B cell (primary cell): ENCODE measurements at regions not wholly inside any gene's neighbourhood (a gene's known extent, or its start where the extent isn't known, plus 50 kb on each side); places are given as distances from the start of the nearest gene placed in this dataset.

Source experiments
- ATAC-seq: fragments of 200-7000 bp; cut with Tn5 transposase; one replicate; pipeline ENCODE4 v1.10.0; 2021; ENCODE audit warnings: low read depth, mild to moderate bottlenecking, moderate number of reproducible peaks, moderate library complexity
- CTCF ChIA-PET: fragments of 350-600 bp; sonication (Branson Sonifier 250); formaldehyde crosslinking; loops from one replicate; lab custom pipeline; 2021; ENCODE audit warnings: antibody characterized with exemption, inconsistent platforms; lab: Charles Lee
- POLR2A ChIA-PET: fragments of 350-600 bp; sonication (Branson Sonifier 250); formaldehyde crosslinking; loops from one replicate; lab custom pipeline; 2021; ENCODE audit warnings: antibody characterized with exemption; lab: Charles Lee
- DNase-seq: peaks from one replicate; pipeline ENCODE4 v3.0.0; 2013
- H2AFZ ChIP-seq: 2 replicates; pipeline ENCODE4 v1.6.1; 2012; ENCODE audit warnings: mild to moderate bottlenecking, low read depth, low read length; ENCODE audit not compliant: insufficient read depth, poor library complexity, severe bottlenecking
- H3K27ac ChIP-seq, 2 donors: 1 replicate in 1 of 2; 2 replicates in 1 of 2; pipeline ENCODE4 v1.5.1; 2012 to 2013; ENCODE audit warnings: low read length in 2 of 2, mild to moderate bottlenecking in 2 of 2, moderate library complexity in 1 of 2
- H3K27me3 ChIP-seq, 4 experiments: fragments of 200-600 bp in 1 of 4; sonication (generic) in 1 of 4; replicated peaks in 1 of 4; 1 replicate in 2 of 4; 2 replicates in 2 of 4; pipeline versions ENCODE4 v1.6.1 to v1.7.0; 2013 to 2016; ENCODE audit warnings: low read length in 3 of 4, mild to moderate bottlenecking in 2 of 4, mixed read lengths in 1 of 4, moderate library complexity in 1 of 4; ENCODE audit not compliant: insufficient read depth in 4 of 4, control insufficient read depth in 3 of 4; ENCODE audit errors: control extremely low read depth in 1 of 4
- H3K36me3 ChIP-seq, 2 experiments: replicated peaks in 1 of 2; 1 replicate in 1 of 2; 2 replicates in 1 of 2; pipeline versions ENCODE4 v1.6.1 to v1.7.1; 2013; ENCODE audit warnings: low read length in 1 of 2; ENCODE audit not compliant: insufficient read depth in 2 of 2, control insufficient read depth in 1 of 2; ENCODE audit errors: control extremely low read depth in 1 of 2, extremely low read depth in 1 of 2
- H3K4me1 ChIP-seq, 2 donors: fragments of 200-600 bp in 1 of 2; sonication (generic) in 1 of 2; 1 replicate in 1 of 2; 2 replicates in 1 of 2; pipeline versions ENCODE4 v1.5.1 to v1.6.1; 2013 to 2017; ENCODE audit warnings: low read length in 2 of 2; ENCODE audit not compliant: control insufficient read depth in 2 of 2, insufficient read depth in 2 of 2
- H3K4me2 ChIP-seq: replicated peaks from 2 replicates; pipeline ENCODE3; 2012; ENCODE audit warnings: mild to moderate bottlenecking, low read depth, low read length; ENCODE audit not compliant: poor library complexity, severe bottlenecking
- H3K4me3 ChIP-seq, 5 experiments: fragments of 200-600 bp in 1 of 5; sonication (generic) in 1 of 5; 1 replicate in 3 of 5; 2 replicates in 2 of 5; pipeline versions ENCODE4 v1.5.1 to v1.7.0; 2011 to 2016; ENCODE audit warnings: low read length in 4 of 5, mild to moderate bottlenecking in 4 of 5, low read depth in 2 of 5, control low read depth in 1 of 5, moderate library complexity in 1 of 5; ENCODE audit not compliant: insufficient read depth in 1 of 5; ENCODE audit errors: control extremely low read depth in 1 of 5, extremely low read depth in 1 of 5
- H3K79me2 ChIP-seq: fragments of 200-600 bp; sonication (generic); one replicate; pipeline ENCODE4 v1.6.0; 2016; ENCODE audit warnings: low read length; ENCODE audit not compliant: control insufficient read depth, insufficient read depth
- H3K9ac ChIP-seq: fragments of 200-600 bp; sonication (generic); 2 replicates; pipeline ENCODE4 v1.6.1; 2017; ENCODE audit warnings: mild to moderate bottlenecking, low read length, moderate library complexity
- H3K9me3 ChIP-seq, 3 donors: one replicate each; pipeline versions ENCODE4 v1.6.1 to v1.7.1; 2013; ENCODE audit warnings: low read length in 2 of 3; ENCODE audit not compliant: control insufficient read depth in 2 of 3, insufficient read depth in 1 of 3; ENCODE audit errors: control extremely low read depth in 1 of 3
- H4K20me1 ChIP-seq: 2 replicates; pipeline ENCODE4 v1.6.0; 2012; ENCODE audit warnings: mild to moderate bottlenecking, low read length; ENCODE audit not compliant: insufficient read depth, control insufficient read depth, poor library complexity, severe bottlenecking
- H3K27ac Mint-ChIP-seq: one replicate; pipeline ENCODE4 v1.8.0; 2021; ENCODE audit warnings: mixed read lengths
- H3K27me3 Mint-ChIP-seq: one replicate; pipeline ENCODE4 v1.8.0; 2021; ENCODE audit warnings: mixed read lengths
- H3K4me1 Mint-ChIP-seq: one replicate; pipeline ENCODE4 v1.8.0; 2021; ENCODE audit warnings: mixed read lengths
- H3K4me3 Mint-ChIP-seq: one replicate; pipeline ENCODE4 v1.8.0; 2021; ENCODE audit warnings: mixed read lengths
- H3K9me3 Mint-ChIP-seq: one replicate; pipeline ENCODE4 v1.8.0; 2022; ENCODE audit warnings: mixed read lengths; ENCODE audit not compliant: insufficient read depth
- CTCF ChIP-seq: fragments of 200-600 bp; IDR thresholded peaks from one replicate; pipeline ENCODE4 v1.8.0; 2022; ENCODE audit warnings: antibody characterized with exemption, mild to moderate bottlenecking
- EZH2 ChIP-seq: IDR thresholded peaks from 2 replicates; pipeline ENCODE4 v1.6.1; 2012; ENCODE audit warnings: borderline replicate concordance, low read depth, mild to moderate bottlenecking, moderate library complexity, low read length; ENCODE audit not compliant: insufficient read depth, poor library complexity, severe bottlenecking
- WGBS: methylation state at CpG from one replicate; pipeline ENCODE4 v1.1.5; 2013; ENCODE audit warnings: missing lambda C conversion rate; ENCODE audit not compliant: insufficient coverage; 5-methylcytosine and 5-hydroxymethylcytosine counted together
- intact Hi-C: fragments of 100-400 bp; cut with micrococcal nuclease; formaldehyde crosslinking; loops from one replicate; pipeline ENCODE4 v1.10.0; 2022

GRCh38 chr19:34051255-34051654 lies 121.0 kb upstream of the LSM14A start:
- intact Hi-C loops: no loop called here
- ATAC-seq: no peak
- no peak overlapping the region for H3K27ac ChIP-seq
- Mint-ChIP-seq H3K27me3 (peaks cover 17% of the 10 kb centered on the region), H3K4me1 (no peaks in the 10 kb centered on the region), H3K27ac (no peak overlapping the region), H3K9me3 (peaks cover 5% of the 10 kb centered on the region), H3K4me3 (no peak overlapping the region)
- H3K4me3 ChIP-seq: no peak overlapping the region
- H3K4me2 ChIP-seq: no peak overlapping the region
- no peak overlapping the region for H2AFZ ChIP-seq
- no peaks in the 10 kb centered on the region for H3K79me2 ChIP-seq
- no peaks in the 10 kb centered on the region for H3K36me3 ChIP-seq
- H3K9me3 ChIP-seq: peaks cover 0 to 5% (median 0%) of the 10 kb centered on the region in 3 donors
- no peak for DNase-seq
- POLR2A ChIA-PET: no interaction called here
- CTCF ChIA-PET: no interaction called here
- H4K20me1 ChIP-seq: no peaks in the 10 kb centered on the region
- no peak overlapping the region for H3K9ac ChIP-seq
- H3K4me1 ChIP-seq: no peaks in the 10 kb centered on the region
- no peak for TF ChIP-seq EZH2
- no peak for TF ChIP-seq CTCF
- peaks cover 0 to 3% (median 1%) of the 10 kb centered on the region in 4 experiments for H3K27me3 ChIP-seq
- WGBS: 82% methylated on average over 3 of the region's 3 CpGs

- intact Hi-C loops: no loop called here
- no peaks in the 10 kb centered on the region for H3K9me3 Mint-ChIP-seq
- POLR2A ChIA-PET: no interaction called here
These were observed 115.1 kb upstream of the LSM14A start for GRCh38 chr19:34057155-34057554.

More at GRCh38 chr19:34057155-34057554, 115.1 kb upstream of the LSM14A start:
- Histone ChIP-seq H2AFZ (no peak overlapping the region), H3K79me2 (no peaks in the 10 kb centered on the region), H3K27me3 (peaks cover 0 to 3% (median 0%) of the 10 kb centered on the region in 4 experiments), H3K27ac (no peak overlapping the region), H3K4me3 (no peak overlapping the region), H3K9ac (no peak overlapping the region), H3K4me1 (no peaks in the 10 kb centered on the region), H3K9me3 (no peaks in the 10 kb centered on the region), H3K36me3 (no peaks in the 10 kb centered on the region), H4K20me1 (no peaks in the 10 kb centered on the region), H3K4me2 (no peak overlapping the region)
- Mint-ChIP-seq H3K4me1 (no peaks in the 10 kb centered on the region), H3K4me3 (no peak overlapping the region), H3K27me3 (peaks cover 10% of the 10 kb centered on the region), H3K27ac (no peak overlapping the region)
- DNase-seq (no peak), ATAC-seq (no peak)
- WGBS: 96% methylated on average over 1 of the region's 1 CpG
- CTCF ChIA-PET: no interaction called here
- no peak for TF ChIP-seq EZH2
- TF ChIP-seq CTCF: no peak
